ENCODE measurements at regions not wholly inside any gene's neighbourhood (a gene's known extent, or its start where the extent isn't known, plus 50 kb on each side); places are given as distances from the start of the nearest gene placed in this dataset.

GRCh38 chr3:102741694-102742093, 306.9 kb downstream of the ZPLD1 start:
- TF ChIP-seq SUZ12 (IDR thresholded peaks at IDR 0.05; ENCODE audit: extremely low read depth, insufficient read depth, insufficient read length) (no peak), YY1 (IDR thresholded peaks at IDR 0.05; ENCODE audit: insufficient read depth, insufficient read length) (no peak), ZNF274 (IDR thresholded peaks at IDR 0.05; ENCODE audit: low read depth, low read length) (no peak)
